Panc1 (cell line): ENCODE measurements at regions not wholly inside any gene's neighbourhood (a gene's known extent, or its start where the extent isn't known, plus 50 kb on each side); places are given as distances from the start of the nearest gene placed in this dataset.
A peak's percentile ranks its signal among the peaks of the same experiment; 100 is the strongest.

Experiments used
- ATAC-seq: fragments of 200-7000 bp; cut with Tn5 transposase; 2 replicates; pipeline ENCODE4 v1.9.1; 2020; ENCODE audit warnings: mild to moderate bottlenecking, moderate library complexity
- BruUV-seq: library from RNA; stranded (reverse); fragments of 400-500 nt; replicated peaks from 2 replicates; lab custom pipeline; 2021; lab: Mats Ljungman, UMichigan
- CTCF ChIA-PET: fragments of 300-600 bp; sonication (Branson Sonifier 250); formaldehyde crosslinking; loops from one replicate; lab custom pipeline; 2022; ENCODE audit warnings: antibody characterized with exemption; lab: Charles Lee
- POLR2A ChIA-PET: fragments of 300-600 bp; sonication (Branson Sonifier 250); formaldehyde crosslinking; loops from one replicate; lab custom pipeline; 2022; ENCODE audit warnings: antibody characterized with exemption; lab: Charles Lee
- DNase-seq: peaks from one replicate; pipeline ENCODE4 v3.0.0-alpha.2; 2010; ENCODE audit warnings: low read depth, low spot score
- H3K27ac ChIP-seq: 2 replicates; pipeline ENCODE4 v1.5.1; 2011; ENCODE audit warnings: mild to moderate bottlenecking, low read length, inconsistent platforms
- H3K27me3 ChIP-seq: fragments of 200-500 bp; sonication (Bioruptor generic); 2 replicates; pipeline ENCODE4 v1.6.0; 2014; ENCODE audit warnings: low read length, inconsistent platforms; ENCODE audit not compliant: control insufficient read depth, insufficient read depth
- H3K36me3 ChIP-seq: fragments of 200-500 bp; sonication (Bioruptor generic); 2 replicates; pipeline ENCODE4 v1.5.1; 2014; ENCODE audit warnings: inconsistent platforms, mild to moderate bottlenecking, low read length, moderate library complexity; ENCODE audit not compliant: control insufficient read depth, insufficient read depth
- H3K4me1 ChIP-seq: 2 replicates; pipeline ENCODE4 v1.5.1; 2011; ENCODE audit warnings: inconsistent platforms, mild to moderate bottlenecking, low read length, moderate library complexity; ENCODE audit not compliant: control insufficient read depth, insufficient read depth
- H3K4me3 ChIP-seq, 2 experiments: 2 replicates each; pipeline ENCODE4 v1.5.1; 2011 to 2012; ENCODE audit warnings: low read depth in 2 of 2, low read length in 2 of 2, mild to moderate bottlenecking in 2 of 2, inconsistent platforms in 1 of 2, moderate library complexity in 1 of 2
- H3K9me3 ChIP-seq: fragments of 200-500 bp; sonication (Bioruptor generic); 2 replicates; pipeline ENCODE4 v1.5.1; 2014; ENCODE audit warnings: low read depth, mild to moderate bottlenecking, inconsistent platforms, low read length, moderate library complexity; ENCODE audit not compliant: control insufficient read depth, insufficient read depth
- CTCF ChIP-seq: fragments of 450-650 bp; IDR thresholded peaks from 2 replicates; pipeline ENCODE4 v1.5.1; 2017; ENCODE audit warnings: mild to moderate bottlenecking
- POLR2AphosphoS5 ChIP-seq: IDR thresholded peaks from 2 replicates; pipeline ENCODE4 v1.6.1; 2012; ENCODE audit warnings: mild to moderate bottlenecking, low read depth, low read length, moderate library complexity
- REST ChIP-seq, 2 experiments: IDR thresholded peaks; 2 replicates each; pipeline ENCODE4 v1.6.1; 2011 to 2012; ENCODE audit warnings: low read depth in 2 of 2, control low read depth in 1 of 2, low read length in 1 of 2, mild to moderate bottlenecking in 1 of 2, moderate library complexity in 1 of 2; ENCODE audit not compliant: insufficient read depth in 1 of 2
- SIN3A ChIP-seq: IDR thresholded peaks from 2 replicates; pipeline ENCODE4 v1.6.1; 2012; ENCODE audit warnings: low read depth, mild to moderate bottlenecking, low read length, moderate library complexity, borderline replicate concordance; ENCODE audit not compliant: insufficient read depth
- TCF7L2 ChIP-seq: IDR thresholded peaks from 2 replicates; pipeline ENCODE4 v1.6.1; 2011; ENCODE audit warnings: mild to moderate bottlenecking, low read depth, low read length, inconsistent platforms
- in situ Hi-C: cut with HindIII; loops from 2 replicates; pipeline ENCODE4 v1.10.0; 2016; ENCODE audit warnings: low sequenced_read_pairs, low pct_unique_long_range_greater_than_20kb
- intact Hi-C: fragments of 100-400 bp; cut with micrococcal nuclease; formaldehyde crosslinking; loops from one replicate; pipeline ENCODE4 v1.10.0; 2022; ENCODE audit not compliant: unreplicated experiment

- BruUV-seq: no TSS peak
Observed at GRCh38 chr2:122028371-122029100, 273.1 kb downstream of the TSN start.

GRCh38 chr2:122029456-122029855 lies 274.0 kb downstream of the TSN start:
- CTCF ChIA-PET: no interaction called here
- 0 out of 2 replicates have a peak, but pooled peaks cover 3% of the 10 kb centered on the region for H3K27me3 ChIP-seq

More at GRCh38 chr2:122028371-122029100, 273.1 kb downstream of the TSN start:
- Histone ChIP-seq H3K27ac (no peak overlapping the region), H3K27me3 (0 out of 2 replicates have a peak, but pooled peaks cover 3% of the 10 kb centered on the region), H3K36me3 (no peaks in the 10 kb centered on the region), H3K4me3 (no peak overlapping the region), H3K4me1 (peaks cover 3% of the 10 kb centered on the region; the same call in 1 of the 2 replicates), H3K9me3 (no peaks in the 10 kb centered on the region)
- ATAC-seq (0 out of 2 replicates have a peak, but pooled peaks have one; percentile 53), DNase-seq (no peak)
- ChIA-PET POLR2A (no interaction called here), CTCF (no interaction called here)
- intact Hi-C loops (no loop called here), in situ Hi-C loops (no loop called here)
- no peak for TF ChIP-seq TCF7L2
- no peak for TF ChIP-seq SIN3A
- no peak for TF ChIP-seq CTCF
- no peak for TF ChIP-seq REST (IDR thresholded peaks at IDR 0.05; ENCODE audit: insufficient read depth in 1 of 2, low read depth in 2 of 2, low read length in 1 of 2)
- TF ChIP-seq POLR2AphosphoS5: no peak

More at GRCh38 chr2:122029456-122029855, 274.0 kb downstream of the TSN start:
- TF ChIP-seq REST (IDR thresholded peaks at IDR 0.05; ENCODE audit: insufficient read depth in 1 of 2, low read depth in 2 of 2, low read length in 1 of 2) (no peak), POLR2AphosphoS5 (no peak), CTCF (no peak), SIN3A (no peak), TCF7L2 (no peak)
- Histone ChIP-seq H3K27ac (no peak overlapping the region), H3K4me3 (no peak overlapping the region), H3K4me1 (peaks cover 3% of the 10 kb centered on the region; the same call in 1 of the 2 replicates), H3K9me3 (no peaks in the 10 kb centered on the region), H3K36me3 (no peaks in the 10 kb centered on the region)
- in situ Hi-C loops: no loop called here
- intact Hi-C loops: no loop called here
- POLR2A ChIA-PET: no interaction called here
- DNase-seq (no peak), ATAC-seq (no peak)
- BruUV-seq: no TSS peak
